ENCODE measurements at regions not wholly inside any gene's neighbourhood (a gene's known extent, or its start where the extent isn't known, plus 50 kb on each side); places are given as distances from the start of the nearest gene placed in this dataset.

- TF ChIP-seq CTCF (conservative IDR thresholded peaks at IDR 0.05; ENCODE audit: low read depth in 2 of 2) (no peak), POLR2AphosphoS5 (IDR thresholded peaks at IDR 0.05; ENCODE audit: low read depth) (no peak)
- TF ChIP-seq, protein P1, sequence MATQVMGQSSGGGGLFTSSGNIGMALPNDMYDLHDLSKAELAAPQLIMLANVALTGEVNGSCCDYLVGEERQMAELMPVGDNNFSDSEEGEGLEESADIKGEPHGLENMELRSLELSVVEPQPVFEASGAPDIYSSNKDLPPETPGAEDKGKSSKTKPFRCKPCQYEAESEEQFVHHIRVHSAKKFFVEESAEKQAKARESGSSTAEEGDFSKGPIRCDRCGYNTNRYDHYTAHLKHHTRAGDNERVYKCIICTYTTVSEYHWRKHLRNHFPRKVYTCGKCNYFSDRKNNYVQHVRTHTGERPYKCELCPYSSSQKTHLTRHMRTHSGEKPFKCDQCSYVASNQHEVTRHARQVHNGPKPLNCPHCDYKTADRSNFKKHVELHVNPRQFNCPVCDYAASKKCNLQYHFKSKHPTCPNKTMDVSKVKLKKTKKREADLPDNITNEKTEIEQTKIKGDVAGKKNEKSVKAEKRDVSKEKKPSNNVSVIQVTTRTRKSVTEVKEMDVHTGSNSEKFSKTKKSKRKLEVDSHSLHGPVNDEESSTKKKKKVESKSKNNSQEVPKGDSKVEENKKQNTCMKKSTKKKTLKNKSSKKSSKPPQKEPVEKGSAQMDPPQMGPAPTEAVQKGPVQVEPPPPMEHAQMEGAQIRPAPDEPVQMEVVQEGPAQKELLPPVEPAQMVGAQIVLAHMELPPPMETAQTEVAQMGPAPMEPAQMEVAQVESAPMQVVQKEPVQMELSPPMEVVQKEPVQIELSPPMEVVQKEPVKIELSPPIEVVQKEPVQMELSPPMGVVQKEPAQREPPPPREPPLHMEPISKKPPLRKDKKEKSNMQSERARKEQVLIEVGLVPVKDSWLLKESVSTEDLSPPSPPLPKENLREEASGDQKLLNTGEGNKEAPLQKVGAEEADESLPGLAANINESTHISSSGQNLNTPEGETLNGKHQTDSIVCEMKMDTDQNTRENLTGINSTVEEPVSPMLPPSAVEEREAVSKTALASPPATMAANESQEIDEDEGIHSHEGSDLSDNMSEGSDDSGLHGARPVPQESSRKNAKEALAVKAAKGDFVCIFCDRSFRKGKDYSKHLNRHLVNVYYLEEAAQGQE (IDR thresholded peaks at IDR 0.05; ENCODE audit: unreplicated experiment), result no peak
These were observed 80.5 kb downstream of the LYZL1 start for GRCh38 chr10:29369419-29369818.
